ENCODE measurements at regions not wholly inside any gene's neighbourhood (a gene's known extent, or its start where the extent isn't known, plus 50 kb on each side); places are given as distances from the start of the nearest gene placed in this dataset.

DNA sequence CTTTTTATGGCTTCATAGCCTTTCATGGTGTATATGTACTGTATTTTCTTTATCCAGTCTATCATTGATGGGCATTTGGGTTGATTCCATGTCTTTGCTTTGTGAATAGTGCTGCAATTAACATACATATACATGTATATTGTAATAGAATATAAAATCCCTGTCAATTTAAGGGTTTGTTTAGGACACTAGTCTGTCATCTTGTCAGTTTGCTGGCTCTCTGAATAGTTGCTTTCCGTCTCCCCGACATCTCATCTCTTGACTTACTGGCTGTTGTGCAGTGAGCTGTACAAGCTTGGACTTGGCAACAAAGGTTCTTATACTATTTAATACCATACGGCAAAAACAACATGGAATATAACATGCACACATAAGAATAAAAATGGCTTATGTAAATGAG lies 1487.5 kb downstream of the LRRC4C start:
- TF ChIP-seq, protein P1, sequence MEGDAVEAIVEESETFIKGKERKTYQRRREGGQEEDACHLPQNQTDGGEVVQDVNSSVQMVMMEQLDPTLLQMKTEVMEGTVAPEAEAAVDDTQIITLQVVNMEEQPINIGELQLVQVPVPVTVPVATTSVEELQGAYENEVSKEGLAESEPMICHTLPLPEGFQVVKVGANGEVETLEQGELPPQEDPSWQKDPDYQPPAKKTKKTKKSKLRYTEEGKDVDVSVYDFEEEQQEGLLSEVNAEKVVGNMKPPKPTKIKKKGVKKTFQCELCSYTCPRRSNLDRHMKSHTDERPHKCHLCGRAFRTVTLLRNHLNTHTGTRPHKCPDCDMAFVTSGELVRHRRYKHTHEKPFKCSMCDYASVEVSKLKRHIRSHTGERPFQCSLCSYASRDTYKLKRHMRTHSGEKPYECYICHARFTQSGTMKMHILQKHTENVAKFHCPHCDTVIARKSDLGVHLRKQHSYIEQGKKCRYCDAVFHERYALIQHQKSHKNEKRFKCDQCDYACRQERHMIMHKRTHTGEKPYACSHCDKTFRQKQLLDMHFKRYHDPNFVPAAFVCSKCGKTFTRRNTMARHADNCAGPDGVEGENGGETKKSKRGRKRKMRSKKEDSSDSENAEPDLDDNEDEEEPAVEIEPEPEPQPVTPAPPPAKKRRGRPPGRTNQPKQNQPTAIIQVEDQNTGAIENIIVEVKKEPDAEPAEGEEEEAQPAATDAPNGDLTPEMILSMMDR (IDR thresholded peaks at IDR 0.05), result no peak
- TF ChIP-seq POLR2A (IDR thresholded peaks at IDR 0.05) (no peak), EP300 (IDR thresholded peaks at IDR 0.05; ENCODE audit: low read depth) (no peak), POLR2AphosphoS5 (IDR thresholded peaks at IDR 0.05) (no peak)

All from transverse colon (tissue), 4 donors.